ENCODE measurements at regions not wholly inside any gene's neighbourhood (a gene's known extent, or its start where the extent isn't known, plus 50 kb on each side); places are given as distances from the start of the nearest gene placed in this dataset.

DNA sequence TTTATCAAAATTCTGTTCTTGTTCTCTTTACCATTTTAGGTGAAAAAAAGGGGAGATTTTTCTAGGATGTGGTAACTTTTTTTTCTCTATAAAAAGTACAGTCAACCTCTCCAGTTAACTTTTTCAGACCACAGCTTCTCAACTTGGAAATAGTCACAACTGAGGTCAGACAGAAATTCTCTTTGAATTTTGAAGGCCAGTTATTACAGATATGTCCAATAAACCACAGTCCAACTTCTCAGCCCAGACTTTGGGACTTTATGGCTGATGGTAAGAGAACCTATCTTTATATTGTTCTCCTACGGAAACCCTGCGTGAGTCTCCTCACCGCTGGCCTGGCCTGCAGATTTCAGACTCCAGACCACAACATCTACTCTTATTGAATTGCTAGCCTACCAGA lies 176.7 kb downstream of the DACT1 start:
- no peak for ATAC-seq

GRCh38 chr14:58815161-58815701 lies 177.5 kb downstream of the DACT1 start:
- no peak for ATAC-seq

GRCh38 chr14:58815794-58816193 lies 178.0 kb downstream of the DACT1 start:
- no peak for ATAC-seq

DNA sequence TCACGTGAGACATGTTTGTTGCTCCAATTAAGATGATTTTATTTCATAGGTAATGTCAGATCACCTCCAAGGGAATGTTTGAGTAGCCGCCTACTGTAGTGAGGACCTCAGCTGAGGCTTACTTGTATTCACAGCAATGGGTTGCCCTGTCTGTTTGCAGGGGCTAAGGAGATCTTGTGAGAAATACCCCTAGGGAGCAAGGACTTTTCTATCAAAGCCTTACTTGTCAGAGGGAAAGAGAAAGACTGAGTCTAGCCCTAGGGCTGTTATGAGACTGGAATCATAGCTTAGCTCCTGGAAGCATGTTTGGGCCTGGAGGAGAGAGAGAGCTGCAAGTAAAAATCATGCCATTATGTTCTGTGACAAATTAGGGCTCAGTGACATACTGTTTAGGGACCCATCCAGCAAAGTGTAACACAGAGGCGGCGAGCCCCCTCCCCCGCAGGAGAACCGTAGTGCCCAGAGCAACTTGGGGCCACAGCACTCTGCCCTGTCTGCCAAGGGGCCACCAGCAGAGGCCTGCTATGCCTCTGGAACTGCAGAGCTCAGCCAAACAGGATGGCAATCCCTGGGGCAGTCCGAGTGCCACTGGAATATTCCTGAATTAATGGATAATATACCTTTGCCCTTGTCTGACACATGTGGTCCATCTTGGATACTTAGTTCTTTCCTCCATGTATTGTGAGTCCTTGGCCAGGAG lies 178.8 kb downstream of the DACT1 start:
- ATAC-seq, result no peak

DNA sequence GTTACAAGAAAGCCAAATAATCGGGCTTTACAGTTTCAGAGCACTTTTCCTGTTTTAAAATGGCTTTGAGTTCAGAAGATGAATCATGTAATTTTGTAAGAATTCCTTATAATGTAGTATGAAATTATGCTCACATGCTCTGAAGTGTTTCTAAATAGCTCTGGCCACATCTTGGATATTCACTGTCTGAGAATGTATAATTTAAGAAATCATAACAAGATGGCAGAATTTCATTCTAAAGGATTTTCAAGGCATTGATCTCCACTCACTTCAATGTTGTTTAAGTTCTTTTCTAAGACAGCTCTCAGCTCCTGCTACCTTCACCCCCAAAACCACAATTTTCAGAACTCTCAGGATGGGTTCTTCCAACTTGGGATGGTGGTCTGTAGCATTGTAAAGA lies 180.1 kb downstream of the DACT1 start:
- no peak for ATAC-seq

- no peak for ATAC-seq
Observed at GRCh38 chr14:58820032-58820431, 182.3 kb downstream of the DACT1 start.

DNA sequence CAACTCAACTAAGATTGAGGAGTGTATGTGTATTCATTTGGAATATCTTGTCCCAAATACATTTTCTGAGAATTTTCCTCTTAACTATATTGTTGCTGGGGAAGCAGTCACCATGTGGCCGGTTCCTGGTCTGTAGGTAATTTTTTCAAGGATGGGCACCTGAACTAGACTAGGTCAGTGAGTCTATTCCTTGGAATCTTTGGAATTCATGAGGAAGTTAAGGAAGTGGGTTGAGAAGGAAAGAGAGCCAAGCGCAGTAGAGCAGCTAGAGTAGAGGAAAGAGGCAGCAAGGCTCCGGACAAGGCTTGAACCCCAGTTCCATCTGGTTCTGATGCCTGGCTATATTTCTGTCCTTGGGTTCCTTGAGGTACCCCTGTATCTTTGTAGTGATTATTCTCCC lies 183.7 kb downstream of the DACT1 start:
- ATAC-seq, result no peak

DNA sequence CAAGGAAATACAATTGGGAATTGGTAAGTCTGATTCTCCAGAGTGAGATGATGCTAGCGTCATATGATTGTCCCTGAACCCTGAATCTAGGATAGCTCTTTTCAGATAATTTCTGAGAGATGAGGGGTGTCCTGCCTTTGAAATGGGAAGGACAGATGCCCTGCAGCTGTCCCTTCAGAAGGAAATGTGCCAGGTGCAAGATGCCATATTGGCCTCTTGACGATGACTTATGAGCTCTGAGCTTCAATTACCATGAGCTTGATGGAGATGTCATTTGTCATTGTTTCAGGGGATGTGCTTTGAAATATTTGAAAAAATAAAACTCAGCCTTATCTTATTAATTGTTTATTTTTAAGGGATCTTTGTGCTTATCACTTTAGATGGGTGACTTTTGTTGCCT lies 185.1 kb downstream of the DACT1 start:
- no peak for ATAC-seq

DNA sequence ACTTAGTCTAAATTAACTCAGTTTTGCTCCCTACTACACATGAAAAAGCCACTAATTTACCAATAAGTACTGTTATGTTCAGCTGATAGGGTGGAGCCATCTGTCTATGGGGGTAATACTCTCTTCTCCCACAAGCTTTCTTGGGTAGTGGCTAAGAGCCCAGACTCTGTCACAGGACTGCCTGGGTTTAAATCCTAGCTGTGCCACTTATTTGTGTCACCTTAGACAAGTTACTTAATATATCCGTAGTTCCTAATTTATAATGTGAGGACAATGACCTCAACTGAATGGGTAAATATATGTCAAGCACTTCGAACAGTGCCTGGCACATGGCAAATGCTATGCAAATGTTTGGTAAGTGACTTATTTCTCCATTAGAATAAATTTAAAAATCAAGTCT lies 185.6 kb downstream of the DACT1 start:
- ATAC-seq, result no peak

GRCh38 chr14:58824106-58824505 lies 186.3 kb downstream of the DACT1 start:
- ATAC-seq, result no peak

- ATAC-seq, result no peak
Observed at GRCh38 chr14:58824796-58825195, 187.0 kb downstream of the DACT1 start.

DNA sequence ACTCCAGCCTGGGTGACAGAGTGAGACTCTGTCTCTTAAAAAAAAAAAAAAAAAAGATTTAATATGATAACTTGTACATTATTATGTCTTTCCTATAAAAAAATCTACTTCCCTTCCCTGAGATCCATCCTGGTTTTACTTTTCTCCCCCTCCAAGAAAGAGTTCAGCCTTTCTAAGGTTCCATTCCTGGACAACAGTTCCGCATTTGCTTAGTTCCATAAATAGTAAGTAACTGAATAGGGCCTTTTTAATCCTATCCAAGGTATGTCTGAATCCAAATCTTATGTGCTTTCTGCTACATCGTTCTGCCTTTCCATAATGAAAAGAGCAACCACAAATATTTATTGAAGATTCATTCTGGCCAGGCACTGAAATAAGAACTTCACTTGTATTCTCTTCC lies 187.8 kb downstream of the DACT1 start:
- ATAC-seq, result no peak

GRCh38 chr14:58826845-58827686 lies 189.3 kb downstream of the DACT1 start:
- ATAC-seq, result no peak

DNA sequence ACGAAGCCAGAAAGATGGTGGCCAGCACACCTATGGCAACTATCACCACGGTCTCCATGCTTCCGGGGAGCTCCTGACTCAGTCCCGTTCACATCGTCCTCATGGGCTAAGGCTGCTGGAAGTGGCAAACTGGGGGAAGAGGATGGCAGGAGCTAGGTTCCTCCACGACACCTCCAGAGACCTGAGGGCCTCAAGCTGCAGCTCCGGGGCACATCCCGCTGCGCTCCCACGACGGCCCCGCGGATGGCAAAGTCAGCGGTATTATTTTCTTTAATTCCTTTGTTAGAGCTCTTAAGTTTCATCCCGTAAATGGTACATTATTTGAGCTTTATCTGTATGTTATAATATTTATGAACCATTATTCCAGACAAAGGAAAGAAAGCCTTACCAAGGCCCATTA lies 190.5 kb downstream of the DACT1 start:
- no peak for ATAC-seq

- no peak for ATAC-seq
Observed at GRCh38 chr14:58829594-58829993, 191.8 kb downstream of the DACT1 start.

DNA sequence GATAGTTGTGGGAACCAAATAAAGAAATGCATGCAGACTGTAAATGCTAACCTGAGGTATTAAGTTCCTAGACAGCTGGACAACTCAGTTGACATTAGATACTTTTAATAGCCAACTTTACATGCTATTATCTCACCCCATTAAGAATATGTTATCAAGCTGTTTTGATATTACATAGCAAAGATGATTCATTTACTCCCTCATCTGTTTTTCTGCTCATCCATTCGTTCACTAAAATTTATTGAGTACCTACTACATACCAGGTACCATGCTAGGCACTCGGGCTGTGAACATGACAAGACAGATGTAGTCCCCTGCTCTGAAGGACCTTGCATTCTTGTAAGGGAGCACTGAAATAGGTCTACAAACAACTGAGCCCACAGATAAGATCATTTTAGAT lies 192.4 kb downstream of the DACT1 start:
- no peak for ATAC-seq

GRCh38 chr14:58832095-58832521 lies 194.3 kb downstream of the DACT1 start:
- no peak for ATAC-seq

GRCh38 chr14:58833634-58834378 lies 196.0 kb downstream of the DACT1 start:
- ATAC-seq, result no peak

GRCh38 chr14:58836303-58836974 lies 198.7 kb downstream of the DACT1 start:
- no peak for ATAC-seq

GRCh38 chr14:58839233-58839632 lies 201.5 kb downstream of the DACT1 start:
- no peak for ATAC-seq

- ATAC-seq, result no peak
Observed at GRCh38 chr14:58844544-58844943, 206.8 kb downstream of the DACT1 start.

GRCh38 chr14:58846682-58847465 lies 209.1 kb downstream of the DACT1 start:
- ATAC-seq, result no peak

Data from esophagus mucosa (tissue), 1 donor.